Limb (tissue), 2 donors: ENCODE measurements at regions not wholly inside any gene's neighbourhood (a gene's known extent, or its start where the extent isn't known, plus 50 kb on each side); places are given as distances from the start of the nearest gene placed in this dataset.
A peak's percentile ranks its signal among the peaks of the same experiment; 100 is the strongest.
"Not testable (repeated sequence)": the region's sequence is repeated elsewhere in the genome, so short reads cannot be mapped to it uniquely, and the experiment has no call there.

Source experiments
- DNase-seq, 2 donors: peaks; one replicate each; pipeline ENCODE4 v3.0.0-alpha.2; 2016; ENCODE audit errors: extremely low spot score in 2 of 2

GRCh38 chr11:19435306-19435989, 194.7 kb upstream of the E2F8 start:
- DNase-seq = no peak

- DNase-seq = no peak
These were observed 193.0 kb upstream of the E2F8 start for GRCh38 chr11:19433791-19434190.

GRCh38 chr11:19433367-19433766, 192.6 kb upstream of the E2F8 start:
- no peak for DNase-seq

- DNase-seq = peak; percentile 48 to 66
These were observed 191.8 kb upstream of the E2F8 start for GRCh38 chr11:19432370-19433061.

GRCh38 chr11:19430754-19431398, 190.1 kb upstream of the E2F8 start:
- no peak for DNase-seq

- no peak for DNase-seq
These were observed 189.6 kb upstream of the E2F8 start for GRCh38 chr11:19430346-19430745.

GRCh38 chr11:19429108-19429760, 188.5 kb upstream of the E2F8 start:
- no peak for DNase-seq

GRCh38 chr11:19428206-19429002, 187.7 kb upstream of the E2F8 start:
- DNase-seq = no peak

- DNase-seq = no peak
These were observed 186.1 kb upstream of the E2F8 start for GRCh38 chr11:19426756-19427403.

- no peak for DNase-seq
These were observed 185.4 kb upstream of the E2F8 start for GRCh38 chr11:19426011-19426755.

- DNase-seq = peak in 1 of 2 donors; percentile 27
These were observed 181.5 kb upstream of the E2F8 start for GRCh38 chr11:19422276-19422675.

GRCh38 chr11:19420868-19421533, 180.3 kb upstream of the E2F8 start:
- DNase-seq = no peak

GRCh38 chr11:19419808-19420207, 179.1 kb upstream of the E2F8 start:
- peak in 1 of 2 donors; percentile 12 for DNase-seq

- DNase-seq = peak in 1 of 2 donors; percentile 32
These were observed 178.4 kb upstream of the E2F8 start for GRCh38 chr11:19419021-19419750.

- peak in 1 of 2 donors; percentile 0 for DNase-seq
These were observed 177.5 kb upstream of the E2F8 start for GRCh38 chr11:19418221-19418620.

- not testable (repeated sequence) for DNase-seq
These were observed 171.3 kb upstream of the E2F8 start for GRCh38 chr11:19412070-19412469.

- no peak for DNase-seq
These were observed 169.3 kb upstream of the E2F8 start for GRCh38 chr11:19410032-19410431.

- no peak for DNase-seq
These were observed 168.6 kb upstream of the E2F8 start for GRCh38 chr11:19409307-19409706.
